Endodermal cell (in vitro differentiated cells): ENCODE measurements at regions not wholly inside any gene's neighbourhood (a gene's known extent, or its start where the extent isn't known, plus 50 kb on each side); places are given as distances from the start of the nearest gene placed in this dataset.
A peak's percentile ranks its signal among the peaks of the same experiment; 100 is the strongest.
"Not testable (repeated sequence)": the region's sequence is repeated elsewhere in the genome, so short reads cannot be mapped to it uniquely, and the experiment has no call there.

ENCODE experiments used
- DNase-seq: peaks from one replicate; pipeline ENCODE4 v3.0.0-alpha.2; 2017
- H3K27ac ChIP-seq: 2 replicates; pipeline ENCODE4 v1.5.1; 2013; ENCODE audit warnings: mild to moderate bottlenecking, low read depth, low read length, moderate library complexity
- H3K27me3 ChIP-seq: 2 replicates; pipeline ENCODE4 v1.6.1; 2013; ENCODE audit warnings: mild to moderate bottlenecking, low read length, moderate library complexity; ENCODE audit not compliant: insufficient read depth, control insufficient read depth, poor library complexity, severe bottlenecking
- H3K36me3 ChIP-seq: 2 replicates; pipeline ENCODE4 v1.7.0; 2013; ENCODE audit warnings: mild to moderate bottlenecking, low read length, moderate library complexity; ENCODE audit not compliant: control insufficient read depth, insufficient read depth
- H3K4me1 ChIP-seq: one replicate; pipeline ENCODE4 v1.7.0; 2013; ENCODE audit warnings: low read length; ENCODE audit not compliant: control insufficient read depth, insufficient read depth
- H3K4me3 ChIP-seq: 2 replicates; pipeline ENCODE4 v1.5.1; 2013; ENCODE audit warnings: mild to moderate bottlenecking, low read length, moderate library complexity
- H3K9ac ChIP-seq: 2 replicates; pipeline ENCODE4 v1.6.1; 2013; ENCODE audit warnings: mild to moderate bottlenecking, low read length, moderate library complexity; ENCODE audit not compliant: poor library complexity, severe bottlenecking; ENCODE audit errors: extremely low read depth
- H3K9me3 ChIP-seq: 2 replicates; pipeline ENCODE4 v1.6.1; 2013; ENCODE audit warnings: mild to moderate bottlenecking, low read length, moderate library complexity; ENCODE audit not compliant: control insufficient read depth
- H3K27ac Mint-ChIP-seq: 2 replicates; pipeline ENCODE4 v1.8.0; 2020; ENCODE audit warnings: mixed read lengths
- H3K27me3 Mint-ChIP-seq: 2 replicates; pipeline ENCODE4 v1.8.0; 2021; ENCODE audit warnings: mild to moderate bottlenecking, mixed read lengths; ENCODE audit not compliant: insufficient read depth
- H3K36me3 Mint-ChIP-seq: 2 replicates; pipeline ENCODE4 v1.8.0; 2020; ENCODE audit warnings: low read depth, mixed read lengths
- H3K4me1 Mint-ChIP-seq: 2 replicates; pipeline ENCODE4 v1.8.0; 2020; ENCODE audit warnings: mixed read lengths
- H3K4me3 Mint-ChIP-seq: 2 replicates; pipeline ENCODE4 v1.8.0; 2020; ENCODE audit warnings: mild to moderate bottlenecking, moderate library complexity, mixed read lengths
- H3K9me3 Mint-ChIP-seq: 2 replicates; pipeline ENCODE4 v1.8.0; 2020; ENCODE audit warnings: mild to moderate bottlenecking, mixed read lengths
- WGBS, 2 experiments: methylation state at CpG; one replicate each; pipeline versions ENCODE4 v1.1.5 to v1.1.7; 2013; ENCODE audit warnings: missing lambda C conversion rate in 2 of 2, mixed read lengths in 1 of 2; ENCODE audit not compliant: insufficient coverage in 1 of 2, insufficient read length in 1 of 2; 5-methylcytosine and 5-hydroxymethylcytosine counted together

DNA sequence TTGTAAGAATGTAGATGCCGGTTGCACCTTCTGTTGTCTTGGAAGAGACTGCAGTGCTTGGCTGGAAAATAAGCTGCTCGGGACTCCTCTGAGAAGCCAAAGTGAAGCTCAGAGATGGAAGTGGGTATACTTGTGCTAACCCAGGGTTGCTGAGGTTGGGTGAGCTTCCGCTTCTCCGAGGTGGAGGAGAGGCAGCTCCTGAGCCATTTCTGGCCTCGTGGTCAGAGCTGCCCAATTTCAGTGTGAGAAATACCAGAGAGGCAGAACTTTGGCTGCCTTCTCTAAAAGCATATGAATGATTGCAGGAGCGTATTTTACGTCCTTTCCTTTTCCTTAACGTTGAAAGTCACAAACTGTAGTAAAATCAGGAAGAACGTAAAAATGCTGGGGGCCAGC lies 292.0 kb upstream of the PLGLB2 start:
- not testable (repeated sequence) for H3K4me3 ChIP-seq, H3K36me3 ChIP-seq

GRCh38 chr2:87456477-87457128 lies 291.3 kb upstream of the PLGLB2 start:
- not testable (repeated sequence) for H3K27me3 Mint-ChIP-seq, H3K4me1 ChIP-seq, H3K4me1 Mint-ChIP-seq, H3K27me3 ChIP-seq, H3K4me3 ChIP-seq, H3K27ac ChIP-seq, H3K9ac ChIP-seq, H3K36me3 ChIP-seq, H3K9me3 ChIP-seq, H3K36me3 Mint-ChIP-seq, H3K9me3 Mint-ChIP-seq, H3K27ac Mint-ChIP-seq
- peak; percentile 63 for DNase-seq
- 37 to 50% methylated on average over 2 to 5 of the region's 17 CpGs for WGBS, 2 experiments
- peak overlapping the region; percentile 17 for H3K4me3 Mint-ChIP-seq

More for the DNA sequence above, 292.0 kb upstream of the PLGLB2 start:
- H3K9me3 ChIP-seq, DNase-seq, H3K9me3 Mint-ChIP-seq, H3K4me1 ChIP-seq, H3K27ac Mint-ChIP-seq, H3K9ac ChIP-seq, H3K4me1 Mint-ChIP-seq, H3K27me3 Mint-ChIP-seq, H3K27me3 ChIP-seq, H3K36me3 Mint-ChIP-seq, H3K27ac ChIP-seq: not testable (repeated sequence)
- WGBS, 2 experiments, result 42% methylated on average over 2 of the region's 9 CpGs; no CpG with 5 or more reads in 1 of the 2 experiments
- peak overlapping the region; percentile 29 for H3K4me3 Mint-ChIP-seq

DNA sequence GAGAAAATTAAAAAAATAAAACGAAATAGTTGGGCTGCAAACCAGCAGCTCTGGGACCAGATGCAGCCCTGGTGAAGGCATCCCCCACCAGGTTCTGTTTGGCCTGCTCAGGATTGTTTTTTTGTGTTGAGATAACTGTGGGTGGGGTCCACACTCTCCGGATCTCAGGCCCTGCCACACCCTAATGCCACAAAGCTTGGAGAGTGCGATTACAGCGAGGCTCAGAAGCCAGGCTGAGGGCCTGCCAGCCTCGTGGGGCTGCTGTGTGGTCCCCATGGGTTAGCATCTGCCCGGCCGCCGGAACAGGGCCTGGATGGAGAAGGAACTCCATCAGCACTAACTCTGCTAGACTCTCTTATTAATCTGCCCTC lies 290.8 kb upstream of the PLGLB2 start:
- H3K9me3 ChIP-seq, DNase-seq, H3K4me1 Mint-ChIP-seq, H3K27ac ChIP-seq, H3K4me3 Mint-ChIP-seq, H3K4me1 ChIP-seq, H3K9ac ChIP-seq, H3K36me3 ChIP-seq, H3K4me3 ChIP-seq, H3K27ac Mint-ChIP-seq, H3K27me3 Mint-ChIP-seq, H3K36me3 Mint-ChIP-seq, H3K9me3 Mint-ChIP-seq, H3K27me3 ChIP-seq: not testable (repeated sequence)
- no CpG with 5 or more reads among the region's 8 CpGs for WGBS, 2 experiments

GRCh38 chr2:87458938-87459337 lies 288.9 kb upstream of the PLGLB2 start:
- not testable (repeated sequence) for H3K27ac ChIP-seq, DNase-seq, H3K36me3 Mint-ChIP-seq, H3K9me3 Mint-ChIP-seq, H3K27ac Mint-ChIP-seq, H3K36me3 ChIP-seq, H3K9ac ChIP-seq, H3K27me3 Mint-ChIP-seq, H3K4me1 Mint-ChIP-seq, H3K27me3 ChIP-seq, H3K4me1 ChIP-seq, H3K9me3 ChIP-seq, H3K4me3 ChIP-seq, H3K4me3 Mint-ChIP-seq
- WGBS, 2 experiments, result no CpG with 5 or more reads among the region's 3 CpGs

DNA sequence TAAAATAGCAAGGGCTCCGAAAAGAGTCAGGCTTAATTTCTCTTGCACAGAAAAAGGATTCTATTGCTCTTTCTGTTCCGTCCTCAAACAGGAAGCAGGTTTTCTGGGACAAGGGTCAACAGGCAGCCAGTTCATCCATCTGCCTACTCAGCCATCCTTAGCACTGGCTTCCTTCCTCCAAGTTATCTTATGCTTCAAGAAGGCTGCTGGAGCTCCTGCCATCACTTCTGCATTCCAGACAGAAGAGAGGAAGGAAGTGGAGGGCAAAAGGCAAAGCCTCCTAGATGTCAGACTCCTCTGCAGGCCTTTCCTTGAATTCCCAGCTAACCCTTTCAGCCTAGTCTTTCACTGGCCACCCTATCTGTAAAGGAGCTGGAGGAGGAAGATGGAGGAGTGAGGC lies 287.8 kb upstream of the PLGLB2 start:
- H3K4me3 ChIP-seq, H3K27ac ChIP-seq, H3K27me3 Mint-ChIP-seq, H3K9ac ChIP-seq, H3K4me3 Mint-ChIP-seq, H3K36me3 Mint-ChIP-seq, H3K4me1 Mint-ChIP-seq, H3K27me3 ChIP-seq, H3K36me3 ChIP-seq, H3K4me1 ChIP-seq, H3K9me3 Mint-ChIP-seq, H3K9me3 ChIP-seq, DNase-seq, H3K27ac Mint-ChIP-seq: not testable (repeated sequence)
- 94% methylated on average over 1 of the region's 2 CpGs; no CpG with 5 or more reads in 1 of the 2 experiments for WGBS, 2 experiments

GRCh38 chr2:87460662-87461061 lies 287.2 kb upstream of the PLGLB2 start:
- H3K27me3 ChIP-seq, H3K4me1 Mint-ChIP-seq, H3K4me1 ChIP-seq, H3K4me3 Mint-ChIP-seq, H3K27me3 Mint-ChIP-seq, H3K36me3 Mint-ChIP-seq, H3K9me3 ChIP-seq, H3K27ac Mint-ChIP-seq, H3K9me3 Mint-ChIP-seq, H3K9ac ChIP-seq, H3K27ac ChIP-seq, DNase-seq, H3K4me3 ChIP-seq, H3K36me3 ChIP-seq: not testable (repeated sequence)
- no CpG with 5 or more reads among the region's 1 CpG for WGBS, 2 experiments

GRCh38 chr2:87461671-87462070 lies 286.2 kb upstream of the PLGLB2 start:
- H3K27me3 Mint-ChIP-seq, H3K27ac Mint-ChIP-seq, H3K4me3 ChIP-seq, H3K4me3 Mint-ChIP-seq, H3K4me1 Mint-ChIP-seq, DNase-seq, H3K27me3 ChIP-seq, H3K36me3 ChIP-seq, H3K4me1 ChIP-seq, H3K9me3 Mint-ChIP-seq, H3K36me3 Mint-ChIP-seq, H3K9ac ChIP-seq, H3K27ac ChIP-seq, H3K9me3 ChIP-seq: not testable (repeated sequence)
- WGBS, 2 experiments, result 100% methylated on average over 2 of the region's 4 CpGs; no CpG with 5 or more reads in 1 of the 2 experiments
